ENCODE measurements at regions not wholly inside any gene's neighbourhood (a gene's known extent, or its start where the extent isn't known, plus 50 kb on each side); places are given as distances from the start of the nearest gene placed in this dataset.

DNA sequence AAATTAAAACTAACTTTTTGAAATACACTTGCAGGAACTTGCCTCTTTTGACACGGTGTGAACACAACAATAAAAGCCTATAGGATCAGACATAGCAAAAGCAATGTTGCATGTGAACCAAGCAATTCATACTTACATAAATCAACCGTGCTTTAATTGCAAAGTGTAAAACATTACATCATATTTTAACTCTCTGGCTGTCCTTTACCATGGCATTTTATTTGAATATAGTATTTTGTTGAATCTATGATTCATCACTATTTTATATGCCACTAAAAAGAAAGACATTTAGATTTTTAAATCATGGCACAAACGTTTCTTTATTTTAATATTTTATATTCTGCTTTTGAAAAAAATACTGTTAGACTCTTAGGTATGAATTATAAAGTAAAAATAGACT, 757.0 kb upstream of the KCND2 start:
- TF ChIP-seq, protein P1, sequence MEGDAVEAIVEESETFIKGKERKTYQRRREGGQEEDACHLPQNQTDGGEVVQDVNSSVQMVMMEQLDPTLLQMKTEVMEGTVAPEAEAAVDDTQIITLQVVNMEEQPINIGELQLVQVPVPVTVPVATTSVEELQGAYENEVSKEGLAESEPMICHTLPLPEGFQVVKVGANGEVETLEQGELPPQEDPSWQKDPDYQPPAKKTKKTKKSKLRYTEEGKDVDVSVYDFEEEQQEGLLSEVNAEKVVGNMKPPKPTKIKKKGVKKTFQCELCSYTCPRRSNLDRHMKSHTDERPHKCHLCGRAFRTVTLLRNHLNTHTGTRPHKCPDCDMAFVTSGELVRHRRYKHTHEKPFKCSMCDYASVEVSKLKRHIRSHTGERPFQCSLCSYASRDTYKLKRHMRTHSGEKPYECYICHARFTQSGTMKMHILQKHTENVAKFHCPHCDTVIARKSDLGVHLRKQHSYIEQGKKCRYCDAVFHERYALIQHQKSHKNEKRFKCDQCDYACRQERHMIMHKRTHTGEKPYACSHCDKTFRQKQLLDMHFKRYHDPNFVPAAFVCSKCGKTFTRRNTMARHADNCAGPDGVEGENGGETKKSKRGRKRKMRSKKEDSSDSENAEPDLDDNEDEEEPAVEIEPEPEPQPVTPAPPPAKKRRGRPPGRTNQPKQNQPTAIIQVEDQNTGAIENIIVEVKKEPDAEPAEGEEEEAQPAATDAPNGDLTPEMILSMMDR (IDR thresholded peaks at IDR 0.05): no peak
- TF ChIP-seq ZFX (IDR thresholded peaks at IDR 0.05; ENCODE audit: borderline replicate concordance): no peak

Data from 22Rv1 (cell line).